Liver (tissue), 8 donors: ENCODE measurements at regions not wholly inside any gene's neighbourhood (a gene's known extent, or its start where the extent isn't known, plus 50 kb on each side); places are given as distances from the start of the nearest gene placed in this dataset.

Experiments used
- DNase-seq: peaks from one replicate; pipeline ENCODE4 v3.0.0-alpha.2; 2017; ENCODE audit warnings: low spot score
- H3K27ac ChIP-seq, 2 donors: one replicate each; pipeline ENCODE4 v1.7.0; 2013; ENCODE audit warnings: inconsistent platforms in 2 of 2, low read length in 2 of 2, control low read depth in 1 of 2, low read depth in 1 of 2, mild to moderate bottlenecking in 1 of 2
- H3K27me3 ChIP-seq, 4 donors: one replicate each; pipeline versions ENCODE4 v1.6.1 to v1.7.0; 2013; ENCODE audit warnings: low read length in 3 of 4, inconsistent platforms in 1 of 4, mild to moderate bottlenecking in 1 of 4, moderate library complexity in 1 of 4; ENCODE audit not compliant: control insufficient read depth in 4 of 4, insufficient read depth in 4 of 4
- H3K36me3 ChIP-seq, 4 donors: one replicate each; pipeline versions ENCODE4 v1.6.1 to v1.7.0; 2013; ENCODE audit warnings: low read length in 3 of 4, mild to moderate bottlenecking in 3 of 4, low read depth in 1 of 4, moderate library complexity in 1 of 4; ENCODE audit not compliant: control insufficient read depth in 4 of 4, insufficient read depth in 3 of 4
- H3K4me1 ChIP-seq, 4 donors: one replicate each; pipeline versions ENCODE4 v1.6.1 to v1.7.0; 2013; ENCODE audit warnings: low read length in 3 of 4, mild to moderate bottlenecking in 3 of 4, moderate library complexity in 1 of 4; ENCODE audit not compliant: control insufficient read depth in 4 of 4, insufficient read depth in 4 of 4
- H3K4me3 ChIP-seq, 3 donors: one replicate each; pipeline versions ENCODE4 v1.6.1 to v1.7.0; 2013; ENCODE audit warnings: low read length in 3 of 3, control low read depth in 1 of 3, low read depth in 1 of 3, mild to moderate bottlenecking in 1 of 3
- H3K9ac ChIP-seq, 2 donors: one replicate each; pipeline ENCODE4 v1.7.0; 2013; ENCODE audit warnings: low read length in 2 of 2, mild to moderate bottlenecking in 2 of 2, moderate library complexity in 2 of 2, control low read depth in 1 of 2, low read depth in 1 of 2
- H3K9me3 ChIP-seq, 4 donors: one replicate each; pipeline versions ENCODE4 v1.6.1 to v1.7.0; 2013; ENCODE audit warnings: low read length in 3 of 4; ENCODE audit not compliant: control insufficient read depth in 4 of 4
- ATF3 ChIP-seq: IDR thresholded peaks from 2 replicates; pipeline ENCODE4 v1.6.1; 2016; ENCODE audit warnings: antibody characterized with exemption
- CTCF ChIP-seq: fragments of 150-350 bp; IDR thresholded peaks from 2 replicates; pipeline ENCODE4 v1.5.1; 2017; ENCODE audit warnings: improper control_type of control experiment, low read depth, low read length; ENCODE audit not compliant: missing input control
- EGR1 ChIP-seq, 2 donors: IDR thresholded peaks; 2 replicates each; pipeline ENCODE4 v1.6.1; 2016 to 2018; ENCODE audit warnings: antibody characterized with exemption in 2 of 2, low read depth in 2 of 2
- FOXA1 ChIP-seq: IDR thresholded peaks from 2 replicates; pipeline ENCODE4 v1.6.1; 2016; ENCODE audit warnings: antibody characterized with exemption
- FOXA2 ChIP-seq: IDR thresholded peaks from 2 replicates; pipeline ENCODE4 v1.6.1; 2016; ENCODE audit warnings: antibody characterized with exemption
- GABPA ChIP-seq, 2 donors: IDR thresholded peaks in 1 of 2; conservative IDR thresholded peaks in 1 of 2; 2 replicates each; pipeline ENCODE4 v1.6.1; 2016; ENCODE audit warnings: antibody characterized with exemption in 2 of 2, mild to moderate bottlenecking in 1 of 2, moderate library complexity in 1 of 2
- HNF4A ChIP-seq, 2 donors: conservative IDR thresholded peaks; 2 replicates each; pipeline ENCODE4 v1.6.1; 2016; ENCODE audit warnings: antibody characterized with exemption in 2 of 2, mild to moderate bottlenecking in 2 of 2
- HNF4G ChIP-seq: IDR thresholded peaks from 2 replicates; pipeline ENCODE4 v1.6.1; 2016; ENCODE audit warnings: antibody characterized with exemption
- JUND ChIP-seq, 2 donors: IDR thresholded peaks; 2 replicates each; pipeline ENCODE4 v1.6.1; 2016; ENCODE audit warnings: antibody characterized with exemption in 2 of 2
- MAX ChIP-seq: IDR thresholded peaks from 2 replicates; pipeline ENCODE4 v1.6.1; 2016; ENCODE audit warnings: antibody characterized with exemption
- NR2F2 ChIP-seq: IDR thresholded peaks from 2 replicates; pipeline ENCODE4 v1.6.1; 2016; ENCODE audit warnings: antibody characterized with exemption
- RAD21 ChIP-seq, 2 donors: IDR thresholded peaks; 2 replicates each; pipeline ENCODE4 v1.6.1; 2016; ENCODE audit warnings: antibody characterized with exemption in 2 of 2, mild to moderate bottlenecking in 2 of 2
- REST ChIP-seq: IDR thresholded peaks from 2 replicates; pipeline ENCODE4 v1.6.1; 2016; ENCODE audit warnings: antibody characterized with exemption, mild to moderate bottlenecking
- RXRA ChIP-seq, 2 donors: IDR thresholded peaks; 2 replicates each; pipeline ENCODE4 v1.6.1; 2017 to 2018; ENCODE audit warnings: antibody characterized with exemption in 2 of 2, mild to moderate bottlenecking in 1 of 2
- SP1 ChIP-seq: IDR thresholded peaks from 2 replicates; pipeline ENCODE4 v1.6.1; 2018; ENCODE audit warnings: antibody characterized with exemption, mild to moderate bottlenecking
- TAF1 ChIP-seq: conservative IDR thresholded peaks from 2 replicates; pipeline ENCODE4 v1.6.1; 2016; ENCODE audit warnings: antibody characterized with exemption, mild to moderate bottlenecking
- YY1 ChIP-seq: IDR thresholded peaks from 2 replicates; pipeline ENCODE4 v1.6.1; 2016; ENCODE audit warnings: antibody characterized with exemption, mild to moderate bottlenecking
- ZBTB33 ChIP-seq: IDR thresholded peaks from 2 replicates; pipeline ENCODE4 v1.6.1; 2016; ENCODE audit warnings: antibody characterized with exemption
- WGBS: extraction: QIAGEN DNeasy Blood & Tissue Kit; methylation state at CpG from one replicate; pipeline ENCODE4 v1.1.7; 2013; 5-methylcytosine and 5-hydroxymethylcytosine counted together
- donor health status: healthy.
- donor health status: healthy.
- donor health status: healthy.
- donor health status: healthy.
- donor health status: healthy.

GRCh38 chr13:39803156-39803555 is 147.7 kb downstream of the COG6 start:
- Histone ChIP-seq H3K9ac (no peak overlapping the region), H3K4me1 (no peaks in the 10 kb centered on the region), H3K27me3 (no peaks in the 10 kb centered on the region), H3K27ac (no peak overlapping the region), H3K4me3 (no peak overlapping the region), H3K36me3 (no peaks in the 10 kb centered on the region), H3K9me3 (no peaks in the 10 kb centered on the region)
- 25% methylated on average over 2 of the region's 2 CpGs for WGBS
- no peak for TF ChIP-seq REST
- TF ChIP-seq EGR1 (IDR thresholded peaks at IDR 0.05; ENCODE audit: low read depth in 2 of 2) = no peak
- TF ChIP-seq MAX = no peak
- TF ChIP-seq FOXA2 = no peak
- TF ChIP-seq TAF1 = no peak
- no peak for TF ChIP-seq SP1
- no peak for TF ChIP-seq YY1
- TF ChIP-seq ZBTB33 = no peak
- no peak for TF ChIP-seq RAD21 (IDR thresholded peaks at IDR 0.05)
- no peak for TF ChIP-seq GABPA (IDR thresholded peaks at IDR 0.05 in 1 of 2, conservative IDR thresholded peaks at IDR 0.05 in 1 of 2)
- TF ChIP-seq RXRA (IDR thresholded peaks at IDR 0.05) = no peak
- TF ChIP-seq HNF4A (conservative IDR thresholded peaks at IDR 0.05) = no peak
- no peak for TF ChIP-seq ATF3
- no peak for TF ChIP-seq HNF4G
- no peak for TF ChIP-seq FOXA1
- TF ChIP-seq JUND (IDR thresholded peaks at IDR 0.05) = no peak
- no peak for DNase-seq

GRCh38 chr13:39803851-39804250 is 148.4 kb downstream of the COG6 start:
- 96% methylated on average over 1 of the region's 1 CpG for WGBS
- H3K27me3 ChIP-seq = no peaks in the 10 kb centered on the region
- no peaks in the 10 kb centered on the region for H3K4me1 ChIP-seq
- DNase-seq = no peak
- H3K36me3 ChIP-seq = no peaks in the 10 kb centered on the region
- H3K4me3 ChIP-seq = no peak overlapping the region
- no peaks in the 10 kb centered on the region for H3K9me3 ChIP-seq
- H3K9ac ChIP-seq = no peak overlapping the region
- no peak overlapping the region for H3K27ac ChIP-seq
- no peak for TF ChIP-seq YY1
- no peak for TF ChIP-seq ZBTB33
- no peak for TF ChIP-seq EGR1 (IDR thresholded peaks at IDR 0.05; ENCODE audit: low read depth in 2 of 2)
- no peak for TF ChIP-seq ATF3
- TF ChIP-seq HNF4A (conservative IDR thresholded peaks at IDR 0.05) = no peak
- no peak for TF ChIP-seq GABPA (IDR thresholded peaks at IDR 0.05 in 1 of 2, conservative IDR thresholded peaks at IDR 0.05 in 1 of 2)
- no peak for TF ChIP-seq TAF1
- no peak for TF ChIP-seq FOXA2
- TF ChIP-seq CTCF = no peak
- TF ChIP-seq RAD21 (IDR thresholded peaks at IDR 0.05) = no peak
- TF ChIP-seq JUND (IDR thresholded peaks at IDR 0.05) = no peak
- TF ChIP-seq MAX = no peak
- TF ChIP-seq NR2F2 = no peak
